ENCODE measurements at regions not wholly inside any gene's neighbourhood (a gene's known extent, or its start where the extent isn't known, plus 50 kb on each side); places are given as distances from the start of the nearest gene placed in this dataset.

GRCh38 chr16:13480801-13481200, 439.2 kb upstream of the ERCC4 start:
- TF ChIP-seq SMC3 (IDR thresholded peaks at IDR 0.05; ENCODE audit: low read length) (no peak), POGZ (CRISPR knock-in tag; IDR thresholded peaks at IDR 0.05) (no peak), SUZ12 (IDR thresholded peaks at IDR 0.05; ENCODE audit: low read depth, low read length) (no peak), ZNF138 (CRISPR knock-in tag; IDR thresholded peaks at IDR 0.05; ENCODE audit: low read depth) (no peak), ZNF382 (CRISPR knock-in tag; IDR thresholded peaks at IDR 0.05; ENCODE audit: borderline replicate concordance) (no peak), CREB1 (IDR thresholded peaks at IDR 0.05) (no peak), CREB1 (CRISPR knock-in tag; IDR thresholded peaks at IDR 0.05) (no peak), HES4 (CRISPR knock-in tag; IDR thresholded peaks at IDR 0.05; ENCODE audit: borderline replicate concordance) (no peak), TERF1 (CRISPR knock-in tag; IDR thresholded peaks at IDR 0.05) (no peak), MYC (CRISPR knock-in tag; IDR thresholded peaks at IDR 0.05; ENCODE audit: borderline replicate concordance) (no peak), ZNF451 (CRISPR knock-in tag; IDR thresholded peaks at IDR 0.05) (no peak), ZBTB8A (CRISPR knock-in tag; IDR thresholded peaks at IDR 0.05; ENCODE audit: borderline replicate concordance, low read depth) (no peak), ATF6 (CRISPR knock-in tag; conservative IDR thresholded peaks at IDR 0.05) (no peak), ETV5 (CRISPR knock-in tag; IDR thresholded peaks at IDR 0.05; ENCODE audit: borderline replicate concordance) (no peak), ZNF609 (CRISPR knock-in tag; IDR thresholded peaks at IDR 0.05; ENCODE audit: borderline replicate concordance) (no peak)
